GM19452 (cell line): ENCODE measurements at regions not wholly inside any gene's neighbourhood (a gene's known extent, or its start where the extent isn't known, plus 50 kb on each side); places are given as distances from the start of the nearest gene placed in this dataset.

ENCODE experiments used
- ATAC-seq: cut with Tn5 transposase; IDR thresholded peaks from one replicate; pipeline ENCODE4 v1.9.1; 2021; ENCODE audit not compliant: unreplicated experiment

GRCh38 chr2:226337941-226338600 lies 461.5 kb downstream of the IRS1 start:
- ATAC-seq: no peak

- no peak for ATAC-seq
Observed at GRCh38 chr2:226336283-226336682, 463.3 kb downstream of the IRS1 start.

GRCh38 chr2:226334981-226335720 lies 464.5 kb downstream of the IRS1 start:
- no peak for ATAC-seq

- no peak for ATAC-seq
Observed at GRCh38 chr2:226333388-226333787, 466.2 kb downstream of the IRS1 start.

GRCh38 chr2:226330206-226330605 lies 469.4 kb downstream of the IRS1 start:
- ATAC-seq: no peak

GRCh38 chr2:226329180-226329579 lies 470.4 kb downstream of the IRS1 start:
- ATAC-seq: no peak

- no peak for ATAC-seq
Observed at GRCh38 chr2:226327830-226328229, 471.8 kb downstream of the IRS1 start.

- ATAC-seq: no peak
Observed at GRCh38 chr2:226325526-226325925, 474.1 kb downstream of the IRS1 start.

GRCh38 chr2:226320076-226320948 lies 479.3 kb downstream of the IRS1 start:
- ATAC-seq: no peak

GRCh38 chr2:226317970-226318369 lies 481.6 kb downstream of the IRS1 start:
- ATAC-seq: no peak

- ATAC-seq: no peak
Observed at GRCh38 chr2:226313060-226313459, 486.6 kb downstream of the IRS1 start.

GRCh38 chr2:226312155-226312554 lies 487.5 kb downstream of the IRS1 start:
- no peak for ATAC-seq

GRCh38 chr2:226310146-226310545 lies 489.5 kb downstream of the IRS1 start:
- no peak for ATAC-seq

GRCh38 chr2:226308986-226309385 lies 490.6 kb downstream of the IRS1 start:
- no peak for ATAC-seq

- ATAC-seq: no peak
Observed at GRCh38 chr2:226308323-226308680, 491.3 kb downstream of the IRS1 start.

- no peak for ATAC-seq
Observed at GRCh38 chr2:226307487-226308322, 491.9 kb downstream of the IRS1 start.

GRCh38 chr2:226306969-226307368 lies 492.7 kb downstream of the IRS1 start:
- ATAC-seq: no peak

- no peak for ATAC-seq
Observed at GRCh38 chr2:226304308-226304707, 495.3 kb downstream of the IRS1 start.

GRCh38 chr2:226303707-226304106 lies 495.9 kb downstream of the IRS1 start:
- no peak for ATAC-seq

GRCh38 chr2:226300196-226300886 lies 499.3 kb downstream of the IRS1 start:
- ATAC-seq: no peak
